ENCODE measurements at regions not wholly inside any gene's neighbourhood (a gene's known extent, or its start where the extent isn't known, plus 50 kb on each side); places are given as distances from the start of the nearest gene placed in this dataset.
"Not testable (repeated sequence)": the region's sequence is repeated elsewhere in the genome, so short reads cannot be mapped to it uniquely, and the experiment has no call there.

- no peak for DNase-seq
Observed at GRCh38 chr2:207416111-207416510, 113.7 kb upstream of the CREB1 start.

GRCh38 chr2:207416900-207417299 lies 112.9 kb upstream of the CREB1 start:
- no peak for DNase-seq

GRCh38 chr2:207417301-207417718 lies 112.5 kb upstream of the CREB1 start:
- DNase-seq: peak; percentile 96

GRCh38 chr2:207418419-207418818 lies 111.3 kb upstream of the CREB1 start:
- DNase-seq: no peak

GRCh38 chr2:207419331-207419730 lies 110.4 kb upstream of the CREB1 start:
- no peak for DNase-seq

- no peak for DNase-seq
Observed at GRCh38 chr2:207421671-207422070, 108.1 kb upstream of the CREB1 start.

- peak; percentile 35 for DNase-seq
Observed at GRCh38 chr2:207422380-207422779, 107.4 kb upstream of the CREB1 start.

GRCh38 chr2:207423886-207424285 lies 105.9 kb upstream of the CREB1 start:
- DNase-seq: peak; percentile 93

- no peak for DNase-seq
Observed at GRCh38 chr2:207427986-207428385, 101.8 kb upstream of the CREB1 start.

GRCh38 chr2:207428573-207428972 lies 101.2 kb upstream of the CREB1 start:
- no peak for DNase-seq

GRCh38 chr2:207432453-207432852 lies 97.3 kb upstream of the CREB1 start:
- DNase-seq: no peak

GRCh38 chr2:207434306-207434705 lies 95.5 kb upstream of the CREB1 start:
- DNase-seq: no peak

- DNase-seq: no peak
Observed at GRCh38 chr2:207434899-207435465, 94.8 kb upstream of the CREB1 start.

- DNase-seq: no peak
Observed at GRCh38 chr2:207437136-207437523, 92.6 kb upstream of the CREB1 start.

- DNase-seq: no peak
Observed at GRCh38 chr2:207437524-207438143, 92.1 kb upstream of the CREB1 start.

- no peak for DNase-seq
Observed at GRCh38 chr2:207438414-207439126, 91.2 kb upstream of the CREB1 start.

- not testable (repeated sequence) for DNase-seq
Observed at GRCh38 chr2:207439881-207440280, 89.9 kb upstream of the CREB1 start.

- no peak for DNase-seq
Observed at GRCh38 chr2:207444756-207445155, 85.0 kb upstream of the CREB1 start.

GRCh38 chr2:207446653-207447052 lies 83.1 kb upstream of the CREB1 start:
- no peak for DNase-seq

- DNase-seq: no peak
Observed at GRCh38 chr2:207448006-207448405, 81.8 kb upstream of the CREB1 start.

- no peak for DNase-seq
Observed at GRCh38 chr2:207449642-207450165, 80.1 kb upstream of the CREB1 start.

- no peak for DNase-seq
Observed at GRCh38 chr2:207450186-207450585, 79.6 kb upstream of the CREB1 start.

- DNase-seq: no peak
Observed at GRCh38 chr2:207458582-207458981, 71.2 kb upstream of the CREB1 start.
